GM12878 (cell line): ENCODE measurements at regions not wholly inside any gene's neighbourhood (a gene's known extent, or its start where the extent isn't known, plus 50 kb on each side); places are given as distances from the start of the nearest gene placed in this dataset.

ENCODE experiments used
- ATAC-seq: fragments of 200-7000 bp; cut with Tn5 transposase; 3 replicates; pipeline ENCODE4 v1.9.1; 2020; ENCODE audit warnings: mild to moderate bottlenecking, moderate library complexity
- BruUV-seq: library from RNA; stranded (reverse); fragments of 400-500 nt; replicated peaks from 2 replicates; lab custom pipeline; 2021; lab: Mats Ljungman, UMichigan
- CTCF ChIA-PET: fragments of 300-600 bp; sonication (Branson Sonifier 250); formaldehyde crosslinking; extraction: SDS; loops from one replicate; lab custom pipeline; 2021; ENCODE audit warnings: inconsistent platforms; lab: Yijun Ruan, JAX
- POLR2A ChIA-PET: fragments of 350-600 bp; formaldehyde crosslinking; extraction: SDS; loops from one replicate; lab custom pipeline; 2021; ENCODE audit warnings: inconsistent platforms; lab: Charles Lee
- RAD21 ChIA-PET: fragments of 300-600 bp; sonication (Branson Sonifier 250); formaldehyde crosslinking; loops from one replicate; lab custom pipeline; 2023; ENCODE audit warnings: antibody characterized with exemption; ENCODE audit not compliant: unreplicated experiment; lab: Charles Lee
- SMC1A ChIA-PET: fragments of 300-600 bp; sonication (Branson Sonifier 250); formaldehyde crosslinking; loops from one replicate; lab custom pipeline; 2023; ENCODE audit not compliant: unreplicated experiment, uncharacterized antibody; lab: Charles Lee
- DNase-seq: peaks from one replicate; pipeline ENCODE4 v3.0.0-alpha.2; 2011; ENCODE audit warnings: low read depth, low spot score
- FAIRE-seq: peaks from 3 replicates; lab custom pipeline; 2011; peaks lifted over from hg19 to GRCh38; lab: Jason Lieb, UNC
- H2AFZ ChIP-seq: 2 replicates; pipeline ENCODE4 v1.6.0; 2011; ENCODE audit warnings: low read depth, low read length, control low read depth; ENCODE audit not compliant: control insufficient read depth
- H3K27ac ChIP-seq: 2 replicates; pipeline ENCODE4 v1.5.1; 2011; ENCODE audit warnings: control low read depth; ENCODE audit not compliant: control insufficient read depth, insufficient read depth
- H3K27me3 ChIP-seq, 2 experiments: replicated peaks in 1 of 2; 2 replicates each; pipeline versions ENCODE4 v1.6.0 to v1.6.1; 2011; ENCODE audit warnings: low read length in 1 of 2; ENCODE audit not compliant: control insufficient read depth in 2 of 2, insufficient read depth in 2 of 2
- H3K36me3 ChIP-seq, 2 experiments: 2 replicates each; pipeline ENCODE4 v1.5.1; 2011; ENCODE audit warnings: low read length in 1 of 2; ENCODE audit not compliant: control insufficient read depth in 2 of 2, insufficient read depth in 2 of 2
- H3K4me1 ChIP-seq: 2 replicates; pipeline ENCODE4 v1.6.1; 2011; ENCODE audit warnings: mild to moderate bottlenecking, low read length, moderate library complexity, mixed read lengths; ENCODE audit not compliant: control insufficient read depth, insufficient read depth
- H3K4me2 ChIP-seq: 2 replicates; pipeline ENCODE4 v1.6.0; 2011; ENCODE audit warnings: control low read depth; ENCODE audit not compliant: control insufficient read depth, insufficient read depth
- H3K4me3 ChIP-seq: fragments of 200-600 bp; sonication (generic); 2 replicates; pipeline ENCODE4 v1.5.1; 2016
- H3K79me2 ChIP-seq: 2 replicates; pipeline ENCODE4 v1.6.0; 2011; ENCODE audit warnings: low read length; ENCODE audit not compliant: control insufficient read depth, insufficient read depth
- H3K9ac ChIP-seq: 2 replicates; pipeline ENCODE4 v1.8.0; 2011; ENCODE audit warnings: low read length, control low read depth, mixed read lengths; ENCODE audit not compliant: control insufficient read depth, insufficient read depth
- H3K9me3 ChIP-seq: replicated peaks from 3 replicates; pipeline ENCODE4 v1.5.1; 2011; ENCODE audit warnings: mild to moderate bottlenecking, low read length; ENCODE audit not compliant: control insufficient read depth, insufficient read depth
- H4K20me1 ChIP-seq: 2 replicates; pipeline ENCODE4 v1.6.0; 2011; ENCODE audit not compliant: control insufficient read depth, insufficient read depth
- FOS ChIP-seq: IDR thresholded peaks from 3 replicates; pipeline ENCODE4 v1.6.1; 2011; ENCODE audit warnings: borderline replicate concordance; ENCODE audit not compliant: insufficient read length; ENCODE audit errors: extremely low read depth
- HDGF ChIP-seq: fragments of 450-650 bp; IDR thresholded peaks from 2 replicates; pipeline ENCODE4 v1.6.1; 2016; ENCODE audit warnings: antibody characterized with exemption
- IRF3 ChIP-seq: fragments of 450-650 bp; IDR thresholded peaks from 2 replicates; pipeline ENCODE4 v1.6.1; 2014; ENCODE audit warnings: mild to moderate bottlenecking
- RB1 ChIP-seq: fragments of 450-650 bp; formaldehyde crosslinking; IDR thresholded peaks from 2 replicates; pipeline ENCODE4 v1.6.1; 2017; ENCODE audit warnings: mild to moderate bottlenecking, borderline replicate concordance
- WRNIP1 ChIP-seq: IDR thresholded peaks from 2 replicates; pipeline ENCODE4 v1.6.1; 2011; ENCODE audit warnings: low read depth, low read length, improper control_type of control experiment, borderline replicate concordance
- WGBS: methylation state at CpG from one replicate; pipeline ENCODE4 v1.1.6; 2016; ENCODE audit warnings: low lambda C conversion rate; ENCODE audit not compliant: insufficient replicate concordance, insufficient coverage; ENCODE audit errors: missing lambda C conversion rate; 5-methylcytosine and 5-hydroxymethylcytosine counted together
- in situ Hi-C: fragments of 300-500 bp; cut with MboI; formaldehyde crosslinking; loops from 9 replicates; pipeline ENCODE4 v1.14.3; 2018; ENCODE audit warnings: mixed read lengths
- intact Hi-C: fragments of 100-400 bp; cut with micrococcal nuclease; formaldehyde crosslinking; loops from one replicate; pipeline ENCODE4 v1.14.2; 2022; ENCODE audit not compliant: unreplicated experiment

GRCh38 chr12:84785281-84785680, 127.3 kb downstream of the SLC6A15 start:
- DNase-seq (no peak), ATAC-seq (no peak), FAIRE-seq (no peak)
- H3K27me3 ChIP-seq, result no peaks in the 10 kb centered on the region
- no peak overlapping the region for H2AFZ ChIP-seq
- WGBS, result 30% methylated on average over 1 of the region's 1 CpG
- no peaks in the 10 kb centered on the region for H4K20me1 ChIP-seq
- TF ChIP-seq FOS, result no peak
- TF ChIP-seq IRF3, result no peak
- no peak for TF ChIP-seq HDGF
- no peak for TF ChIP-seq RB1
- H3K4me3 ChIP-seq, result no peak overlapping the region
- H3K79me2 ChIP-seq, result no peaks in the 10 kb centered on the region
- H3K27ac ChIP-seq, result no peak overlapping the region
- intact Hi-C loops (no loop called here), in situ Hi-C loops (no loop called here)
- RAD21 ChIA-PET, result no interaction called here
- CTCF ChIA-PET, result no interaction called here
- no TSS peak for BruUV-seq
- no peaks in the 10 kb centered on the region for H3K9me3 ChIP-seq
- no peak overlapping the region for H3K4me2 ChIP-seq
- no peaks in the 10 kb centered on the region for H3K4me1 ChIP-seq
- SMC1A ChIA-PET, result no interaction called here
- no peaks in the 10 kb centered on the region for H3K36me3 ChIP-seq
- POLR2A ChIA-PET, result no interaction called here
- no peak overlapping the region for H3K9ac ChIP-seq

GRCh38 chr12:84779169-84779568, 133.4 kb downstream of the SLC6A15 start:
- intact Hi-C loops (loop anchor here (5.0 kb wide), 1 partner anchor 58 kb away; no protein-coding TSS in a partner anchor), in situ Hi-C loops (no loop called here)
- Histone ChIP-seq H3K9me3 (no peaks in the 10 kb centered on the region), H2AFZ (no peak overlapping the region), H3K9ac (no peak overlapping the region), H3K36me3 (no peaks in the 10 kb centered on the region), H3K27me3 (no peaks in the 10 kb centered on the region), H3K4me2 (no peak overlapping the region), H4K20me1 (no peaks in the 10 kb centered on the region), H3K4me3 (no peak overlapping the region), H3K79me2 (no peaks in the 10 kb centered on the region), H3K27ac (no peak overlapping the region), H3K4me1 (no peaks in the 10 kb centered on the region)
- DNase-seq, result no peak
- POLR2A ChIA-PET, result no interaction called here
- TF ChIP-seq WRNIP1, result no peak
- no peak for ATAC-seq
- RAD21 ChIA-PET, result no interaction called here
- WGBS, result 35% methylated on average over 5 of the region's 5 CpGs
- SMC1A ChIA-PET, result interaction anchor here (0.6 to 1.1 kb wide), 2 partner anchors 22 to 330 kb away, joined by 3 read pairs; no protein-coding TSS in a partner anchor
- CTCF ChIA-PET, result no interaction called here
- FAIRE-seq, result no peak
- no TSS peak for BruUV-seq
